ENCODE measurements at regions not wholly inside any gene's neighbourhood (a gene's known extent, or its start where the extent isn't known, plus 50 kb on each side); places are given as distances from the start of the nearest gene placed in this dataset.

- TF ChIP-seq CTCF (IDR thresholded peaks at IDR 0.05) (no peak), POLR2A (IDR thresholded peaks at IDR 0.05) (no peak)
These were observed 251.0 kb upstream of the PPARGC1A start for GRCh38 chr4:24140892-24141291.
